Kidney (tissue), 13 donors: ENCODE measurements at regions not wholly inside any gene's neighbourhood (a gene's known extent, or its start where the extent isn't known, plus 50 kb on each side); places are given as distances from the start of the nearest gene placed in this dataset.

ENCODE experiments used
- DNase-seq, 5 donors: peaks; one replicate each; pipeline ENCODE4 v3.0.0-alpha.2; 2013 to 2020
- FAIRE-seq: peaks from 2 replicates; lab custom pipeline; 2012; peaks lifted over from hg19 to GRCh38; lab: Jason Lieb, UNC
- H3K27ac ChIP-seq, 2 donors: one replicate each; pipeline ENCODE4 v1.7.0; 2013; ENCODE audit warnings: low read depth in 2 of 2, low read length in 2 of 2, inconsistent platforms in 1 of 2
- H3K27me3 ChIP-seq: one replicate; pipeline ENCODE4 v1.7.1; 2013; ENCODE audit warnings: low read length, inconsistent platforms; ENCODE audit not compliant: control insufficient read depth, insufficient read depth
- H3K36me3 ChIP-seq, 3 donors: one replicate each; pipeline versions ENCODE4 v1.7.0 to v1.7.1; 2013; ENCODE audit warnings: low read length in 3 of 3, control low read depth in 1 of 3, inconsistent platforms in 1 of 3; ENCODE audit not compliant: insufficient read depth in 3 of 3, control insufficient read depth in 2 of 3
- H3K4me1 ChIP-seq, 3 donors: one replicate each; pipeline versions ENCODE4 v1.7.0 to v1.7.1; 2013; ENCODE audit warnings: low read length in 3 of 3, inconsistent platforms in 1 of 3, low read depth in 1 of 3; ENCODE audit not compliant: control insufficient read depth in 2 of 3, insufficient read depth in 2 of 3
- H3K4me3 ChIP-seq, 3 donors: one replicate each; pipeline versions ENCODE4 v1.7.0 to v1.8.1; 2013; ENCODE audit warnings: low read length in 3 of 3, control low read depth in 1 of 3, inconsistent platforms in 1 of 3
- H3K9ac ChIP-seq, 3 donors: one replicate each; pipeline versions ENCODE4 v1.7.0 to v1.7.1; 2013; ENCODE audit warnings: low read length in 3 of 3, control low read depth in 1 of 3, inconsistent platforms in 1 of 3
- H3K9me3 ChIP-seq, 3 donors: one replicate each; pipeline versions ENCODE4 v1.7.0 to v1.7.1; 2013; ENCODE audit warnings: low read length in 3 of 3, control low read depth in 1 of 3, inconsistent platforms in 1 of 3; ENCODE audit not compliant: control insufficient read depth in 2 of 3, insufficient read depth in 1 of 3
- CTCF ChIP-seq: IDR thresholded peaks from 3 replicates; pipeline ENCODE4 v1.5.1; 2012; ENCODE audit warnings: mild to moderate bottlenecking, moderate library complexity, borderline replicate concordance; ENCODE audit not compliant: insufficient read depth; ENCODE audit errors: extremely low read depth
- intact Hi-C: fragments of 100-400 bp; cut with DNase I; formaldehyde crosslinking; loops from one replicate; pipeline ENCODE4 v1.11.1; 2022
- donor health status: control.
- donor health status: control.
- donor health status: control.
- donor health status: control.
- donor health status: control.
- donor health status: DM: yes; HTN: yes; CAD: no.
- donor health status: Normal renal cell carcinoma (clear cell type).

- peaks cover 0 to 6% (median 0%) of the 10 kb centered on the region in 3 donors for H3K4me1 ChIP-seq
- no peak overlapping the region for H3K27ac ChIP-seq
- no peak overlapping the region for H3K9ac ChIP-seq
- no peaks in the 10 kb centered on the region for H3K27me3 ChIP-seq
- no peak overlapping the region for H3K4me3 ChIP-seq
- FAIRE-seq (no peak), DNase-seq (no peak)
- no peak for TF ChIP-seq CTCF
- H3K9me3 ChIP-seq, result no peaks in the 10 kb centered on the region
- intact Hi-C loops, result no loop called here
- no peaks in the 10 kb centered on the region for H3K36me3 ChIP-seq
Observed at GRCh38 chr2:15840148-15840547, 100.2 kb upstream of the MYCN start.

GRCh38 chr2:15840969-15841368 lies 99.4 kb upstream of the MYCN start:
- H3K27me3 ChIP-seq, result no peaks in the 10 kb centered on the region
- DNase-seq (no peak), FAIRE-seq (no peak)

GRCh38 chr2:15841776-15842560 lies 98.4 kb upstream of the MYCN start:
- Histone ChIP-seq H3K9me3 (no peaks in the 10 kb centered on the region), H3K9ac (no peak overlapping the region), H3K4me3 (no peak overlapping the region), H3K4me1 (peaks cover 0 to 4% (median 0%) of the 10 kb centered on the region in 3 donors), H3K27me3 (no peaks in the 10 kb centered on the region), H3K36me3 (no peaks in the 10 kb centered on the region), H3K27ac (no peak overlapping the region)
- intact Hi-C loops, result no loop called here
- FAIRE-seq, result no peak
- DNase-seq, result peak in 1 of 5 donors; percentile 59
- no peak for TF ChIP-seq CTCF

More at GRCh38 chr2:15840969-15841368, 99.4 kb upstream of the MYCN start:
- H3K36me3 ChIP-seq, result no peaks in the 10 kb centered on the region
- intact Hi-C loops, result no loop called here
- no peaks in the 10 kb centered on the region for H3K9me3 ChIP-seq
- H3K4me3 ChIP-seq, result no peak overlapping the region
- H3K27ac ChIP-seq, result no peak overlapping the region
- no peak for TF ChIP-seq CTCF
- peaks cover 0 to 6% (median 0%) of the 10 kb centered on the region in 3 donors for H3K4me1 ChIP-seq
- no peak overlapping the region for H3K9ac ChIP-seq
